ENCODE measurements at regions not wholly inside any gene's neighbourhood (a gene's known extent, or its start where the extent isn't known, plus 50 kb on each side); places are given as distances from the start of the nearest gene placed in this dataset.

GRCh38 chr11:128288368-128288767, 299.0 kb downstream of the ETS1 start:
- peaks cover 14% of the 10 kb centered on the region for H3K4me1 ChIP-seq
- no peaks in the 10 kb centered on the region for H3K36me3 ChIP-seq
- TF ChIP-seq, protein P1, sequence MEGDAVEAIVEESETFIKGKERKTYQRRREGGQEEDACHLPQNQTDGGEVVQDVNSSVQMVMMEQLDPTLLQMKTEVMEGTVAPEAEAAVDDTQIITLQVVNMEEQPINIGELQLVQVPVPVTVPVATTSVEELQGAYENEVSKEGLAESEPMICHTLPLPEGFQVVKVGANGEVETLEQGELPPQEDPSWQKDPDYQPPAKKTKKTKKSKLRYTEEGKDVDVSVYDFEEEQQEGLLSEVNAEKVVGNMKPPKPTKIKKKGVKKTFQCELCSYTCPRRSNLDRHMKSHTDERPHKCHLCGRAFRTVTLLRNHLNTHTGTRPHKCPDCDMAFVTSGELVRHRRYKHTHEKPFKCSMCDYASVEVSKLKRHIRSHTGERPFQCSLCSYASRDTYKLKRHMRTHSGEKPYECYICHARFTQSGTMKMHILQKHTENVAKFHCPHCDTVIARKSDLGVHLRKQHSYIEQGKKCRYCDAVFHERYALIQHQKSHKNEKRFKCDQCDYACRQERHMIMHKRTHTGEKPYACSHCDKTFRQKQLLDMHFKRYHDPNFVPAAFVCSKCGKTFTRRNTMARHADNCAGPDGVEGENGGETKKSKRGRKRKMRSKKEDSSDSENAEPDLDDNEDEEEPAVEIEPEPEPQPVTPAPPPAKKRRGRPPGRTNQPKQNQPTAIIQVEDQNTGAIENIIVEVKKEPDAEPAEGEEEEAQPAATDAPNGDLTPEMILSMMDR (IDR thresholded peaks at IDR 0.05) = no peak
- no peak for DNase-seq
- no peak for ATAC-seq
- H3K9me3 ChIP-seq = no peaks in the 10 kb centered on the region
- intact Hi-C loops (cut with DNase I) = no loop called here
- no peak overlapping the region for H3K4me3 ChIP-seq
- no peak overlapping the region for H3K27ac ChIP-seq
- no peaks in the 10 kb centered on the region for H3K27me3 ChIP-seq

DNA sequence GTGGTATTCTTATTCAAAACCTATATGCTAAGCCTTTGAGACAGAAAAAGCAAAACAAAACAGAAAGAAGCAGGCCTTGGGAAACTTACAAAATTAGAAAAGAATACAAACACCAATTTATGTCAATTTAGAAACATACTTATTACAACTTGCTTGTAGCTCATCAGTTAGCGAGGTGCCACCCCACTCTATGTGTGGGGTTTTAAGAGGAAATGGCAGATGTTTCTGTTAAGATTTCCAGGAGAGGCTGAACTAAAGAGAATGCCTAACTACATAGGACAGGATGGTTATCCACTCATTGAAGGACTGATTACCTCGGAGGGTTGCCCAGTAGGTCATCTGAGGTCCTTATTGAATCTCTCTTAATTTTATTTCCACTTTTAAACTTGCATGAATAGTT, 302.0 kb downstream of the ETS1 start:
- ATAC-seq = no peak
- Histone ChIP-seq H3K27ac (no peak overlapping the region), H3K27me3 (no peaks in the 10 kb centered on the region), H3K36me3 (no peaks in the 10 kb centered on the region), H3K9me3 (no peaks in the 10 kb centered on the region), H3K4me1 (peaks cover 2% of the 10 kb centered on the region), H3K4me3 (no peak overlapping the region)
- intact Hi-C loops (cut with DNase I) = no loop called here
- TF ChIP-seq, protein P1 (IDR thresholded peaks at IDR 0.05) = no peak
- no peak for DNase-seq

GRCh38 chr11:128284634-128285033, 302.7 kb downstream of the ETS1 start:
- DNase-seq = no peak
- Histone ChIP-seq H3K27me3 (no peaks in the 10 kb centered on the region), H3K4me3 (no peak overlapping the region), H3K4me1 (no peaks in the 10 kb centered on the region), H3K9me3 (no peaks in the 10 kb centered on the region), H3K27ac (no peak overlapping the region), H3K36me3 (no peaks in the 10 kb centered on the region)
- TF ChIP-seq, protein P1 (IDR thresholded peaks at IDR 0.05) = no peak
- ATAC-seq = no peak
- intact Hi-C loops (cut with DNase I) = no loop called here

- Histone ChIP-seq H3K9me3 (no peaks in the 10 kb centered on the region), H3K27me3 (no peaks in the 10 kb centered on the region), H3K27ac (no peak overlapping the region), H3K4me3 (no peak overlapping the region), H3K36me3 (no peaks in the 10 kb centered on the region), H3K4me1 (no peaks in the 10 kb centered on the region)
- ATAC-seq (no peak), DNase-seq (no peak)
- intact Hi-C loops (cut with DNase I) = no loop called here
- TF ChIP-seq, protein P1 (IDR thresholded peaks at IDR 0.05) = no peak
Measured at GRCh38 chr11:128283451-128283850, 303.9 kb downstream of the ETS1 start.

GRCh38 chr11:128282053-128282452, 305.3 kb downstream of the ETS1 start:
- no peaks in the 10 kb centered on the region for H3K9me3 ChIP-seq
- H3K27me3 ChIP-seq = no peaks in the 10 kb centered on the region
- no peak overlapping the region for H3K4me3 ChIP-seq
- no peak overlapping the region for H3K27ac ChIP-seq
- no peak for DNase-seq
- no peaks in the 10 kb centered on the region for H3K4me1 ChIP-seq
- ATAC-seq = no peak
- TF ChIP-seq, protein P1 (IDR thresholded peaks at IDR 0.05) = no peak
- intact Hi-C loops (cut with DNase I) = no loop called here
- H3K36me3 ChIP-seq = no peaks in the 10 kb centered on the region

GRCh38 chr11:128279866-128280265, 307.5 kb downstream of the ETS1 start:
- intact Hi-C loops (cut with DNase I) = no loop called here
- Histone ChIP-seq H3K4me3 (no peak overlapping the region), H3K27ac (no peak overlapping the region), H3K27me3 (no peaks in the 10 kb centered on the region), H3K9me3 (no peaks in the 10 kb centered on the region), H3K4me1 (no peaks in the 10 kb centered on the region), H3K36me3 (no peaks in the 10 kb centered on the region)
- TF ChIP-seq, protein P1 (IDR thresholded peaks at IDR 0.05) = no peak
- ATAC-seq = no peak
- DNase-seq = no peak
